ENCODE measurements at regions not wholly inside any gene's neighbourhood (a gene's known extent, or its start where the extent isn't known, plus 50 kb on each side); places are given as distances from the start of the nearest gene placed in this dataset.

- no peak overlapping the region for H3K4me3 ChIP-seq (ENCODE audit: low read depth, low read length)
- no peak for DNase-seq (ENCODE audit: low read depth)
Observed at GRCh38 chr13:99689955-99690354, 188.7 kb downstream of the TM9SF2 start.

GRCh38 chr13:99688776-99689175 lies 187.5 kb downstream of the TM9SF2 start:
- H3K4me3 ChIP-seq (ENCODE audit: low read depth, low read length) = no peak overlapping the region
- TF ChIP-seq MYC (IDR thresholded peaks at IDR 0.05; ENCODE audit: low read depth, low read length) = no peak
- no peak for TF ChIP-seq CTCF (IDR thresholded peaks at IDR 0.05; ENCODE audit: low read depth, low read length)
- no peak for TF ChIP-seq POLR2A (IDR thresholded peaks at IDR 0.05; ENCODE audit: extremely low read depth, insufficient read length)
- TF ChIP-seq MAX (IDR thresholded peaks at IDR 0.05; ENCODE audit: low read depth, low read length) = no peak
- no peak for DNase-seq (ENCODE audit: low read depth)

More at GRCh38 chr13:99689955-99690354, 188.7 kb downstream of the TM9SF2 start:
- TF ChIP-seq MAX (IDR thresholded peaks at IDR 0.05; ENCODE audit: low read depth, low read length) = no peak
- TF ChIP-seq CTCF (IDR thresholded peaks at IDR 0.05; ENCODE audit: low read depth, low read length) = no peak
- no peak for TF ChIP-seq POLR2A (IDR thresholded peaks at IDR 0.05; ENCODE audit: extremely low read depth, insufficient read length)
- TF ChIP-seq MYC (IDR thresholded peaks at IDR 0.05; ENCODE audit: low read depth, low read length) = no peak

GRCh38 chr13:99687723-99688397 lies 186.6 kb downstream of the TM9SF2 start:
- H3K4me3 ChIP-seq (ENCODE audit: low read depth, low read length) = no peak overlapping the region
- DNase-seq (ENCODE audit: low read depth) = no peak
- TF ChIP-seq MYC (IDR thresholded peaks at IDR 0.05; ENCODE audit: low read depth, low read length) (no peak), CTCF (IDR thresholded peaks at IDR 0.05; ENCODE audit: low read depth, low read length) (no peak), MAX (IDR thresholded peaks at IDR 0.05; ENCODE audit: low read depth, low read length) (no peak), POLR2A (IDR thresholded peaks at IDR 0.05; ENCODE audit: extremely low read depth, insufficient read length) (no peak)

GRCh38 chr13:99686944-99687411 lies 185.7 kb downstream of the TM9SF2 start:
- no peak overlapping the region for H3K4me3 ChIP-seq (ENCODE audit: low read depth, low read length)
- TF ChIP-seq MYC (IDR thresholded peaks at IDR 0.05; ENCODE audit: low read depth, low read length) = no peak
- TF ChIP-seq MAX (IDR thresholded peaks at IDR 0.05; ENCODE audit: low read depth, low read length) = no peak
- TF ChIP-seq CTCF (IDR thresholded peaks at IDR 0.05; ENCODE audit: low read depth, low read length) = no peak
- no peak for TF ChIP-seq POLR2A (IDR thresholded peaks at IDR 0.05; ENCODE audit: extremely low read depth, insufficient read length)
- DNase-seq (ENCODE audit: low read depth) = no peak

GRCh38 chr13:99686157-99686572 lies 184.9 kb downstream of the TM9SF2 start:
- DNase-seq (ENCODE audit: low read depth) = no peak
- H3K4me3 ChIP-seq (ENCODE audit: low read depth, low read length) = no peak overlapping the region
- TF ChIP-seq MYC (IDR thresholded peaks at IDR 0.05; ENCODE audit: low read depth, low read length) = no peak
- no peak for TF ChIP-seq POLR2A (IDR thresholded peaks at IDR 0.05; ENCODE audit: extremely low read depth, insufficient read length)
- TF ChIP-seq CTCF (IDR thresholded peaks at IDR 0.05; ENCODE audit: low read depth, low read length) = no peak
- no peak for TF ChIP-seq MAX (IDR thresholded peaks at IDR 0.05; ENCODE audit: low read depth, low read length)
